ENCODE measurements at regions not wholly inside any gene's neighbourhood (a gene's known extent, or its start where the extent isn't known, plus 50 kb on each side); places are given as distances from the start of the nearest gene placed in this dataset.

DNA sequence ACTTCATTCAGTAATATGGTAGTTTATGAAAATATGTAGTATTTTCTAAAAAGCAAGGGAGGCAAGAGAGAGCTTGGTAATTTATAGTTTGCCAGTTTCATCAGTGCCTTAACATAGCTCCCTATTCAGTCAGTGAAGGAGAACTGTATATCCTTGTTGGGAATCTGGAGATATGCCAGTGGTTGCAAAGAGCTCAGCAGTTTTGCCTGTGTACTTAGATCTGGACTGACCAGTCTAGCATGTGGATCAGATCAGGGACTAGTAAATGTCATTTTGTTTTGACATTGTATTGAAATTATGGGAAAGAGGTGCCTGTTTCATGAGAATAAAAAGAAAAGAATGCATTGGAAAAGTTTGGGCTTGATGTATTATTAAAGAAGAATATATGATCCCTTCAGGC, 88.6 kb downstream of the ZIC3 start:
- Histone ChIP-seq H3K79me2 (ENCODE audit: insufficient read depth, low read length) (no peaks in the 10 kb centered on the region), H3K4me3 (ENCODE audit: insufficient read depth, low read length, poor library complexity, severe bottlenecking) (no peak overlapping the region), H3F3A (ENCODE audit: insufficient read depth) (no peaks in the 10 kb centered on the region), H3K4me2 (ENCODE audit: low read depth, low read length, poor library complexity, severe bottlenecking) (no peak overlapping the region), H3K9me3 (ENCODE audit: insufficient read depth, low read length) (no peaks in the 10 kb centered on the region), H3K9me2 (replicated peaks; ENCODE audit: insufficient read depth, low read length) (no peaks in the 10 kb centered on the region), H2AFZ (ENCODE audit: low read depth, low read length, severe bottlenecking) (no peak overlapping the region), H3K27ac (ENCODE audit: low read depth, low read length) (no peak overlapping the region), H3K9ac (ENCODE audit: low read length) (no peak overlapping the region), H3K27me3 (ENCODE audit: low read length) (no peaks in the 10 kb centered on the region), H4K20me1 (ENCODE audit: low read depth, low read length) (no peaks in the 10 kb centered on the region), H3K36me3 (ENCODE audit: low read length) (no peaks in the 10 kb centered on the region)
- TF ChIP-seq, protein P1, sequence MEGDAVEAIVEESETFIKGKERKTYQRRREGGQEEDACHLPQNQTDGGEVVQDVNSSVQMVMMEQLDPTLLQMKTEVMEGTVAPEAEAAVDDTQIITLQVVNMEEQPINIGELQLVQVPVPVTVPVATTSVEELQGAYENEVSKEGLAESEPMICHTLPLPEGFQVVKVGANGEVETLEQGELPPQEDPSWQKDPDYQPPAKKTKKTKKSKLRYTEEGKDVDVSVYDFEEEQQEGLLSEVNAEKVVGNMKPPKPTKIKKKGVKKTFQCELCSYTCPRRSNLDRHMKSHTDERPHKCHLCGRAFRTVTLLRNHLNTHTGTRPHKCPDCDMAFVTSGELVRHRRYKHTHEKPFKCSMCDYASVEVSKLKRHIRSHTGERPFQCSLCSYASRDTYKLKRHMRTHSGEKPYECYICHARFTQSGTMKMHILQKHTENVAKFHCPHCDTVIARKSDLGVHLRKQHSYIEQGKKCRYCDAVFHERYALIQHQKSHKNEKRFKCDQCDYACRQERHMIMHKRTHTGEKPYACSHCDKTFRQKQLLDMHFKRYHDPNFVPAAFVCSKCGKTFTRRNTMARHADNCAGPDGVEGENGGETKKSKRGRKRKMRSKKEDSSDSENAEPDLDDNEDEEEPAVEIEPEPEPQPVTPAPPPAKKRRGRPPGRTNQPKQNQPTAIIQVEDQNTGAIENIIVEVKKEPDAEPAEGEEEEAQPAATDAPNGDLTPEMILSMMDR (IDR thresholded peaks at IDR 0.05; ENCODE audit: insufficient read depth, low read length, poor library complexity, severe bottlenecking), result no peak
- TF ChIP-seq EZH2phosphoT487 (conservative IDR thresholded peaks at IDR 0.05; ENCODE audit: low read length), result no peak

DNA sequence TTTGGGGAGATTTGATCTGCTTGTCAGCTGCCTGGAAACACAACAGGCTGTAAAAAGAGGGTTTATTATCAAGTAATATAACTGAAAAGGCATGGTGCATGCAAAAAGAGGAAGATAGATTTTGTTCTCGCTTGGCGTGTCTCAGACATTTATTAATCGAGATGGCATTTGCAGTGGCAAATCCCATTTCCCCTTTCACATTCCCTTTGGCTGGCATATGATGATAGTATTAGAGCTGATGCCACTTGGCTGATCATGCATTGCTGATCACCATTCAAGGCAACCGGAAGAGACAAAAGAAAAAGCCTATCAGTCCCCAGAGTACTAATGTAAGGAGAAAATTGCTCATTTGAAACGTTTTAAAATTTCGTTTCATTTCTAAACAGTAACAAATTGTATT, 101.8 kb downstream of the ZIC3 start:
- no peak overlapping the region for H3K4me3 ChIP-seq (ENCODE audit: insufficient read depth, low read length, poor library complexity, severe bottlenecking)

DNA sequence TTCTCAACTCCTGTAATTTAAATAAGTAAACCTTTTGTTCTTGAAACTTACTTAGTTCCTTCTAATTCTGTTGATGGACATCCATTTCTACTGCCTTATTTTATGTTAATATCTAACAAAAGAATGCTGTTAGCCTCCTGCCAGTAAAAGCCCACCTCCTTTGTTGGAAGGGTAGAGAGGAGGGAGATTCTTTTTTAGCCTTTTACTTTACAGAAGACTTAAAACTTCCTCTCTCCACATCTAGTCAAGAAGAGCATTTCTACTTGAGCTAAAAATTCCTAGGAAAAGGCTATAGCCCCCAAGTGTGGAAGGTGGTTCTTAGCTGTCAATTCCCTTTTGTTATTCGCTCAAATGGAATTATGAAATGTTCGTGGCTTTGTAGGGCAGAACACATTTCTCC, 118.7 kb downstream of the ZIC3 start:
- no peak overlapping the region for H2AFZ ChIP-seq (ENCODE audit: low read depth, low read length, severe bottlenecking)
- no peak overlapping the region for H3K27ac ChIP-seq (ENCODE audit: low read depth, low read length)
- TF ChIP-seq EZH2phosphoT487 (conservative IDR thresholded peaks at IDR 0.05; ENCODE audit: low read length), result no peak
- TF ChIP-seq, protein P1 (IDR thresholded peaks at IDR 0.05; ENCODE audit: insufficient read depth, low read length, poor library complexity, severe bottlenecking), result no peak
- no peak overlapping the region for H3K4me2 ChIP-seq (ENCODE audit: low read depth, low read length, poor library complexity, severe bottlenecking)
- H3K4me3 ChIP-seq (ENCODE audit: insufficient read depth, low read length, poor library complexity, severe bottlenecking), result no peak overlapping the region
- no peaks in the 10 kb centered on the region for H3K36me3 ChIP-seq (ENCODE audit: low read length)
- H3K27me3 ChIP-seq (ENCODE audit: low read length), result no peaks in the 10 kb centered on the region
- no peaks in the 10 kb centered on the region for H4K20me1 ChIP-seq (ENCODE audit: low read depth, low read length)
- no peaks in the 10 kb centered on the region for H3K9me3 ChIP-seq (ENCODE audit: insufficient read depth, low read length)
- H3K9me2 ChIP-seq (replicated peaks; ENCODE audit: insufficient read depth, low read length), result no peaks in the 10 kb centered on the region
- no peaks in the 10 kb centered on the region for H3F3A ChIP-seq (ENCODE audit: insufficient read depth)
- H3K9ac ChIP-seq (ENCODE audit: low read length), result no peak overlapping the region
- no peaks in the 10 kb centered on the region for H3K79me2 ChIP-seq (ENCODE audit: insufficient read depth, low read length)

More for the DNA sequence above, 101.8 kb downstream of the ZIC3 start:
- Histone ChIP-seq H3K27me3 (ENCODE audit: low read length) (no peaks in the 10 kb centered on the region), H3F3A (ENCODE audit: insufficient read depth) (no peaks in the 10 kb centered on the region), H3K9me2 (replicated peaks; ENCODE audit: insufficient read depth, low read length) (no peaks in the 10 kb centered on the region), H3K27ac (ENCODE audit: low read depth, low read length) (no peak overlapping the region), H3K36me3 (ENCODE audit: low read length) (no peaks in the 10 kb centered on the region), H4K20me1 (ENCODE audit: low read depth, low read length) (no peaks in the 10 kb centered on the region), H2AFZ (ENCODE audit: low read depth, low read length, severe bottlenecking) (no peak overlapping the region), H3K9me3 (ENCODE audit: insufficient read depth, low read length) (no peaks in the 10 kb centered on the region), H3K9ac (ENCODE audit: low read length) (no peak overlapping the region), H3K79me2 (ENCODE audit: insufficient read depth, low read length) (no peaks in the 10 kb centered on the region), H3K4me2 (ENCODE audit: low read depth, low read length, poor library complexity, severe bottlenecking) (no peak overlapping the region)
- no peak for TF ChIP-seq EZH2phosphoT487 (conservative IDR thresholded peaks at IDR 0.05; ENCODE audit: low read length)
- TF ChIP-seq, protein P1 (IDR thresholded peaks at IDR 0.05; ENCODE audit: insufficient read depth, low read length, poor library complexity, severe bottlenecking), result no peak
